Small intestine (tissue), 7 donors: ENCODE measurements at regions not wholly inside any gene's neighbourhood (a gene's known extent, or its start where the extent isn't known, plus 50 kb on each side); places are given as distances from the start of the nearest gene placed in this dataset.
A peak's percentile ranks its signal among the peaks of the same experiment; 100 is the strongest.
"Not testable (repeated sequence)": the region's sequence is repeated elsewhere in the genome, so short reads cannot be mapped to it uniquely, and the experiment has no call there.

Source experiments
- DNase-seq, 2 donors: peaks; one replicate each; pipeline versions ENCODE4 v3.0.0 to v3.0.0-alpha.2; 2013
- FAIRE-seq: peaks from 2 replicates; lab custom pipeline; 2012; peaks lifted over from hg19 to GRCh38; lab: Jason Lieb, UNC
- H3K27ac ChIP-seq, 3 donors: one replicate each; pipeline ENCODE4 v1.5.1; 2013; ENCODE audit warnings: low read length in 2 of 3, mild to moderate bottlenecking in 2 of 3, control low read depth in 1 of 3, inconsistent platforms in 1 of 3, low read depth in 1 of 3, moderate library complexity in 1 of 3
- H3K27me3 ChIP-seq, 3 donors: one replicate each; pipeline ENCODE4 v1.6.1; 2013; ENCODE audit warnings: low read length in 3 of 3, inconsistent platforms in 1 of 3; ENCODE audit not compliant: control insufficient read depth in 3 of 3, insufficient read depth in 3 of 3
- H3K36me3 ChIP-seq, 3 donors: one replicate each; pipeline ENCODE4 v1.6.1; 2013; ENCODE audit warnings: low read length in 3 of 3, inconsistent platforms in 1 of 3, low read depth in 1 of 3, mild to moderate bottlenecking in 1 of 3, moderate library complexity in 1 of 3; ENCODE audit not compliant: control insufficient read depth in 3 of 3, insufficient read depth in 2 of 3
- H3K4me1 ChIP-seq, 3 donors: one replicate each; pipeline ENCODE4 v1.6.1; 2013; ENCODE audit warnings: low read length in 2 of 3, inconsistent platforms in 1 of 3, low read depth in 1 of 3, mild to moderate bottlenecking in 1 of 3, moderate library complexity in 1 of 3; ENCODE audit not compliant: control insufficient read depth in 3 of 3, insufficient read depth in 2 of 3
- H3K4me3 ChIP-seq, 3 donors: one replicate each; pipeline ENCODE4 v1.5.1; 2013; ENCODE audit warnings: low read length in 3 of 3, control low read depth in 1 of 3, inconsistent platforms in 1 of 3, low read depth in 1 of 3, mild to moderate bottlenecking in 1 of 3, moderate library complexity in 1 of 3
- H3K9me3 ChIP-seq, 2 donors: one replicate each; pipeline ENCODE4 v1.6.1; 2013; ENCODE audit warnings: low read depth in 1 of 2, low read length in 1 of 2; ENCODE audit not compliant: control insufficient read depth in 2 of 2, insufficient read depth in 1 of 2
- WGBS, 3 donors: extraction: QIAGEN DNeasy Blood & Tissue Kit; methylation state at CpG; one replicate each; pipeline ENCODE4 v1.1.7; 2013; 5-methylcytosine and 5-hydroxymethylcytosine counted together
- donor health status: healthy with polysubstance abuse.
- donor health status: control.
- donor health status: control.
- donor health status: Bipolar disorder and iron deficiency.
- donor health status: healthy.

GRCh38 chr4:125582302-125582701 is 267.5 kb downstream of the FAT4 start:
- DNase-seq (no peak), FAIRE-seq (no peak)
- Histone ChIP-seq H3K4me1 (peaks cover 0 to 2% (median 0%) of the 10 kb centered on the region in 3 donors), H3K27me3 (no peaks in the 10 kb centered on the region), H3K4me3 (no peak overlapping the region), H3K36me3 (no peaks in the 10 kb centered on the region), H3K27ac (no peak overlapping the region), H3K9me3 (no peaks in the 10 kb centered on the region)
- WGBS, 3 donors = 70 to 75% (median 72%) methylated on average over 1 of the region's 1 CpG

- no peak overlapping the region for H3K4me3 ChIP-seq
- FAIRE-seq (peak; percentile 44), DNase-seq (peak; percentile 71 to 77)
- H3K4me1 ChIP-seq = peaks cover 0 to 10% (median 0%) of the 10 kb centered on the region in 3 donors
- H3K9me3 ChIP-seq = peaks cover 0 to 4% of the 10 kb centered on the region in 2 donors
- no peak overlapping the region for H3K27ac ChIP-seq
- 26 to 57% (median 34%) methylated on average over 1 of the region's 1 CpG for WGBS, 3 donors
- no peaks in the 10 kb centered on the region for H3K36me3 ChIP-seq
- no peaks in the 10 kb centered on the region for H3K27me3 ChIP-seq
Observed at GRCh38 chr4:125590158-125590557, 275.4 kb downstream of the FAT4 start.

DNA sequence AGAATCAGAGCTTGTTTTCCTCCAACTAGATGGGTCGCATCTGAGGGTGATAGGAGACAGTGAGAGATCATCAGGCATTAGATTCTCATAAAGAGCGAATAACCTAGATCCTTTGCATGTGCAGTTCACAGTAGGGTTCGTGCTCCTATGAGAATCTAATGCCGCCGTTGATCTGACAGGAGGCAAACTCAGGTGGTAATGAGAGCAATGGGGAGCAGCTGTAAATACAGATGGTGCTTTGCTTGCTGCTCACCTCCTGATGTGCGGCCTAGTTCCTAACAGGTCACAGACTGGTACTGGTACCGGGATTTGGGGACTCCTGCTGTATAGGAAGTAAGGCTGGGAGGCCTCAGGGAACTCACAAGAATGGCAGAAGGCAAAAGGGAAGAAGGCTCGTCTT is 276.5 kb downstream of the FAT4 start:
- Histone ChIP-seq H3K9me3 (peaks cover 0 to 4% of the 10 kb centered on the region in 2 donors), H3K27ac (no peak overlapping the region), H3K4me3 (no peak overlapping the region), H3K27me3 (no peaks in the 10 kb centered on the region), H3K4me1 (peaks cover 0 to 10% (median 0%) of the 10 kb centered on the region in 3 donors), H3K36me3 (no peaks in the 10 kb centered on the region)
- WGBS, 3 donors = 91 to 95% (median 92%) methylated on average over 8 of the region's 8 CpGs
- FAIRE-seq (no peak), DNase-seq (no peak)

- 57 to 66% (median 65%) methylated on average over 4 of the region's 4 CpGs for WGBS, 3 donors
- no peak overlapping the region for H3K27ac ChIP-seq
- peak in 1 of 2 donors; percentile 54 for DNase-seq
Observed at GRCh38 chr4:125594056-125594602, 279.4 kb downstream of the FAT4 start.

GRCh38 chr4:125605926-125606325 is 291.2 kb downstream of the FAT4 start:
- not testable (repeated sequence) for FAIRE-seq

More at GRCh38 chr4:125594056-125594602, 279.4 kb downstream of the FAT4 start:
- Histone ChIP-seq H3K4me3 (no peak overlapping the region), H3K27me3 (no peaks in the 10 kb centered on the region), H3K9me3 (peaks cover 0 to 4% of the 10 kb centered on the region in 2 donors), H3K36me3 (no peaks in the 10 kb centered on the region), H3K4me1 (peaks cover 0 to 8% (median 0%) of the 10 kb centered on the region in 3 donors)
- no peak for FAIRE-seq

DNA sequence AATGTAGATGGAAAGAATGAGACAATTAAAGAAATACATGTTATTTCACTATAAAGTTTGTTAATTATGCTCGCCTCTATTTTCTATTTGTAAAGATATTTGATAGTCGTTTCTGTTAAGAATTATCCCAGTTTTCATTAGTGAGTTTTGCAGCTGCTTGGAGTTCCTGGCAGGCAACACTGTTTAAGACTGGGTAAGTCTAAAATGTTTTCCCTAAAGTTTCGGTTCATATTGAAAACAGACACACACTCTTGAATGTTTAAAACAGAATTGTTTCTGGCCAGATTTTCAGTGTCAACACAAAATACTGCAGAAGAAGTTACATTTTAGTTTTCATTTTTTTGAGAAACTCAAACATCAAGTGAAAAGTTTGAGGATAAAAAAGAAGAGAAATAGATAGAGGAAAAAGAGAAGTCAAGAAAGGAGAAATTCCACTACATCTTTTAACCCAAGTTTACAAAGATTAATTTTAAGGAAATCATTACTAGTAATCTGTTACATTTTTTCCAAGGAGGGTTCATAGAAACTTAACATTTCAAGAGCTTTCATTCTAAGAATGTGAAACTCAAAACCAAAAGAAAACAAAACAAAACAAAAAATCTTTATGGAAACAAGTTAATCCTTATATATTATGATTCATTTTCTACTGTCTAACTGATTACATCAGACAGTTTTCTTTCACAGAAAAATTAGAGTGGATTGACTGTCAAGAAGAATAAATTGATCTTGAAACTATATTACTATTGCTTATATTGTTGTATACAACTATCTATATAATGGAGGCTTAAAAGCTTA is 305.5 kb downstream of the FAT4 start:
- no peak overlapping the region for H3K4me3 ChIP-seq
- no peak overlapping the region for H3K27ac ChIP-seq
- H3K4me1 ChIP-seq = no peaks in the 10 kb centered on the region
- H3K36me3 ChIP-seq = no peaks in the 10 kb centered on the region
- DNase-seq = no peak
- H3K27me3 ChIP-seq = no peaks in the 10 kb centered on the region
- no peak for FAIRE-seq
- H3K9me3 ChIP-seq = no peaks in the 10 kb centered on the region
- 56 to 74% (median 62%) methylated on average over 3 of the region's 3 CpGs for WGBS, 3 donors

More at GRCh38 chr4:125605926-125606325, 291.2 kb downstream of the FAT4 start:
- not testable (repeated sequence) for H3K27ac ChIP-seq, DNase-seq, H3K36me3 ChIP-seq, H3K4me1 ChIP-seq, H3K27me3 ChIP-seq, H3K9me3 ChIP-seq, H3K4me3 ChIP-seq
- 78 to 86% (median 82%) methylated on average over 2 of the region's 2 CpGs for WGBS, 3 donors

DNA sequence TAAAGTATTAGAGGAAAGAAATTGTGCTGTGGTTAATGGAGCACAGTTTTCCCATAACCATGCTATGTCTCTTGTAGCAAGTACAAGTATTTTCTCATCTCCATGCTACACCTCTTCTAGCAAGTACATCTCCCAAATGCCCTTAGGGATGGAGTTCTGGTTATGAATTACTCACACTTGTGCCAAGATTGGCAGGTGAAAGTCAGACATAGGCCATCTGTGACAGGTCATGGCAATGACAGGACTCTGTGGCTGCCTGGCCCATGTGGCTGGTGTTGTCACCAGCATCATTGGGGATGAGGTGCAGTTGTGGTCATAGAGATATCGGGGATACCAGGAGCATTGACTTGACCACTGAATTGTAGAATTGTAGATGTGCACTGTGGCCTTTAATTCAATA is 310.2 kb downstream of the FAT4 start:
- DNase-seq (no peak), FAIRE-seq (no peak)
- Histone ChIP-seq H3K4me3 (no peak overlapping the region), H3K4me1 (no peaks in the 10 kb centered on the region), H3K36me3 (no peaks in the 10 kb centered on the region), H3K9me3 (no peaks in the 10 kb centered on the region), H3K27ac (no peak overlapping the region), H3K27me3 (no peaks in the 10 kb centered on the region)
- WGBS, 3 donors = 82 to 90% (median 86%) methylated on average over 1 of the region's 1 CpG

- DNase-seq (no peak), FAIRE-seq (no peak)
- no peak overlapping the region for H3K4me3 ChIP-seq
- no peaks in the 10 kb centered on the region for H3K27me3 ChIP-seq
- 55 to 86% (median 65%) methylated on average over 1 of the region's 1 CpG for WGBS, 3 donors
- no peak overlapping the region for H3K27ac ChIP-seq
- no peaks in the 10 kb centered on the region for H3K4me1 ChIP-seq
- no peaks in the 10 kb centered on the region for H3K9me3 ChIP-seq
- no peaks in the 10 kb centered on the region for H3K36me3 ChIP-seq
Observed at GRCh38 chr4:125626946-125627345, 312.2 kb downstream of the FAT4 start.
